ENCODE measurements at regions not wholly inside any gene's neighbourhood (a gene's known extent, or its start where the extent isn't known, plus 50 kb on each side); places are given as distances from the start of the nearest gene placed in this dataset.

DNA sequence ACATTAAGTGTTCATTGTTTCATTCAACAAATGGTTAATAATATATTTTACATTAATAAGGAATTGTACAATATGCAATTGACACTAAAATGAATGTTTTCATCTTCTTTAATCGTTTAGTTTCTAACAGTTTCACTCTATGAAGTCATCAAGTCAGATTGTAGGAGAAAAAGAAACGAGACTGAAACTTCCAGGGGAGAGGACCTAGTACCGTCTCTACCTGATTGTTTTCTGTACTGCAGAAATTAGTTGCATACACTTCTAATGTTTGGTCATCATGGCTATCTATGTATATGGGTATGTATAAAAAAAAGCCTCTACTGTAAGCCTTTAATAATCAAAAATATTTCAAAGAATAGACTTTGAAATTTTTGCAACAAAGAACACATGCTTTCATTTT is 1350.9 kb downstream of the ARAP2 start:
- H3K27me3 Mint-ChIP-seq (ENCODE audit: unreplicated experiment) = no peaks in the 10 kb centered on the region

DNA sequence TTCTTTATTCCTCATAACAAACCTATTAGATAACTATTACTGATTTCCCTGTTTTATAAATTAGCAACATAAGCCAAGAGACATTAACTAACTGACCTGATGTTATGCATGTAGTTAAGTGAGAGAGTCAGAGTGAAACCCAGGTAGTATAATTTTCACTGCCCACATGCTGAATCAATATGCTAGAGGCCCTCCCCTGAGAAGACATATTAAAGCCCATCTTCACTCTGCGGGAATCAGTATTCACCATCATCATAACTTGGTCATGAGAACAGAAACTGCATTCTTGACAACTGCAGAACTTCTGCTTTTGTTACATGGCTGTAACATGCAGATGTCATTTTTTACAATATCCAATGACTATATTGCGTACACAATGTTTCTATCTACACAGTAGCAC is 1324.3 kb downstream of the ARAP2 start:
- no peak for DNase-seq (ENCODE audit: extremely low spot score, unreplicated experiment)
- Mint-ChIP-seq H3K4me3 (ENCODE audit: unreplicated experiment) (no peak overlapping the region), H3K36me3 (ENCODE audit: unreplicated experiment) (no peaks in the 10 kb centered on the region), H3K27ac (ENCODE audit: unreplicated experiment) (no peak overlapping the region), H3K9me3 (ENCODE audit: unreplicated experiment) (peaks cover 5% of the 10 kb centered on the region), H3K27me3 (ENCODE audit: unreplicated experiment) (no peaks in the 10 kb centered on the region), H3K4me1 (ENCODE audit: unreplicated experiment) (peaks cover 2% of the 10 kb centered on the region)
- TF ChIP-seq, protein P1, sequence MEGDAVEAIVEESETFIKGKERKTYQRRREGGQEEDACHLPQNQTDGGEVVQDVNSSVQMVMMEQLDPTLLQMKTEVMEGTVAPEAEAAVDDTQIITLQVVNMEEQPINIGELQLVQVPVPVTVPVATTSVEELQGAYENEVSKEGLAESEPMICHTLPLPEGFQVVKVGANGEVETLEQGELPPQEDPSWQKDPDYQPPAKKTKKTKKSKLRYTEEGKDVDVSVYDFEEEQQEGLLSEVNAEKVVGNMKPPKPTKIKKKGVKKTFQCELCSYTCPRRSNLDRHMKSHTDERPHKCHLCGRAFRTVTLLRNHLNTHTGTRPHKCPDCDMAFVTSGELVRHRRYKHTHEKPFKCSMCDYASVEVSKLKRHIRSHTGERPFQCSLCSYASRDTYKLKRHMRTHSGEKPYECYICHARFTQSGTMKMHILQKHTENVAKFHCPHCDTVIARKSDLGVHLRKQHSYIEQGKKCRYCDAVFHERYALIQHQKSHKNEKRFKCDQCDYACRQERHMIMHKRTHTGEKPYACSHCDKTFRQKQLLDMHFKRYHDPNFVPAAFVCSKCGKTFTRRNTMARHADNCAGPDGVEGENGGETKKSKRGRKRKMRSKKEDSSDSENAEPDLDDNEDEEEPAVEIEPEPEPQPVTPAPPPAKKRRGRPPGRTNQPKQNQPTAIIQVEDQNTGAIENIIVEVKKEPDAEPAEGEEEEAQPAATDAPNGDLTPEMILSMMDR (IDR thresholded peaks at IDR 0.05) = no peak

More for the DNA sequence above, 1350.9 kb downstream of the ARAP2 start:
- Mint-ChIP-seq H3K36me3 (ENCODE audit: unreplicated experiment) (no peaks in the 10 kb centered on the region), H3K27ac (ENCODE audit: unreplicated experiment) (no peak overlapping the region), H3K4me1 (ENCODE audit: unreplicated experiment) (no peaks in the 10 kb centered on the region), H3K9me3 (ENCODE audit: unreplicated experiment) (peaks cover 4% of the 10 kb centered on the region), H3K4me3 (ENCODE audit: unreplicated experiment) (no peak overlapping the region)
- TF ChIP-seq, protein P1 (IDR thresholded peaks at IDR 0.05) = no peak
- no peak for DNase-seq (ENCODE audit: extremely low spot score, unreplicated experiment)

DNA sequence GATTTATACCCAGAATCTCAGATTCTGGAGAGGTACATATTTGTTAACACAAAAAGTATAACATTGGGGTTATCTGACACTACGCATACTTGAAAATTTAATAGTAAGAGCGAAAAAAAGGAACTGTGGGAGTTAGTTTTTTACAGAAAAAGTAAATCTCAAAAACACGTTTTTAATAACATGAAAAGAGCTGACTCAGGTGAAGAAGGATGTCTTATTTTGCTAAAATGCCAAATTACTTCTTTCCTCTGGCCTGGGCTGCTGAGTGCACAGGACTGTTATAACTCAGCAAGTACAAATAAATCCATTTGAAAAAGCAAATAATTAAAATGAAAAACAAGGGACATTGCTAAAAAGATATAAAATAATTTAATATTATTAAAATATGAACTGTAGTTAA is 1322.9 kb downstream of the ARAP2 start:
- Mint-ChIP-seq H3K27me3 (ENCODE audit: unreplicated experiment) (no peaks in the 10 kb centered on the region), H3K27ac (ENCODE audit: unreplicated experiment) (no peak overlapping the region), H3K36me3 (ENCODE audit: unreplicated experiment) (no peaks in the 10 kb centered on the region), H3K9me3 (ENCODE audit: unreplicated experiment) (peaks cover 5% of the 10 kb centered on the region), H3K4me1 (ENCODE audit: unreplicated experiment) (peaks cover 2% of the 10 kb centered on the region), H3K4me3 (ENCODE audit: unreplicated experiment) (no peak overlapping the region)
- TF ChIP-seq, protein P1 (IDR thresholded peaks at IDR 0.05) = no peak
- DNase-seq (ENCODE audit: extremely low spot score, unreplicated experiment) = no peak

DNA sequence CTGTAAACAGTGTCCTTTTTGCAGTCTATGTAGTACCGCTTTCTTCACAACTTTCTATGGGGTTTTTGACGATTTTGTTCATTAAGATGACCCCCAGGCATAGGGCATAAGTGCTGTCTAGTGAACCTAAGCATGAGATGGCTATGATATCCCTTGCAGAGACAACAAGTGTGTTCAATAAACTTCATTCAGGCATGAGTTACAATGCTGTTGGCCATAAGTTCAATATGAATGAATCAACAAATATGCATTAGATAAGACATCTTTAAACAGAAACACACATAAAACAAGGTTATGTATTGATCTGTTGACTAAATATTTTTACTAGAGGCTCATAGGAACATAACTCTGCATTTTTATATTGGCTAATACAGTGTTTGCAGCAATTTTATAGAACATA is 1322.0 kb downstream of the ARAP2 start:
- Mint-ChIP-seq H3K4me3 (ENCODE audit: unreplicated experiment) (no peak overlapping the region), H3K27me3 (ENCODE audit: unreplicated experiment) (no peaks in the 10 kb centered on the region), H3K36me3 (ENCODE audit: unreplicated experiment) (no peaks in the 10 kb centered on the region), H3K27ac (ENCODE audit: unreplicated experiment) (no peak overlapping the region), H3K4me1 (ENCODE audit: unreplicated experiment) (peaks cover 2% of the 10 kb centered on the region), H3K9me3 (ENCODE audit: unreplicated experiment) (no peaks in the 10 kb centered on the region)
- DNase-seq (ENCODE audit: extremely low spot score, unreplicated experiment) = no peak
- TF ChIP-seq, protein P1 (IDR thresholded peaks at IDR 0.05) = no peak

DNA sequence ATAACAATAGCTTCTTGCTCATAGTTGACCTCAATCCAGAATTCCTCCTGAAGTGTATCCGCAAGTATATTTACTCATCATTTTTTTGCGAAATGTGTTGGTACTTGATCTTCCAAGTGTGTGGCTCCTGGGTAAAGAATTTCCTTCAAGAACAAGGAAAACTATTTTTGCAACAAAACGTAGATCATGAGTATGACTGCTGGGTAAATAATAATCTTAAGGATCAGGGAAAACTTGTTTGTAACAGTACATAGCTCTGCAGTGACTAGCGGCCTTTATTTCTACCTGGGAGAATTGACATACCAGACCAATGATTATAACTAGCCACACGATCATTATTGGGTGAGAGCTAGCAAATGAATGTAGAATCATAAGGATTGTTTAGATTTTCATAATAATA is 1311.7 kb downstream of the ARAP2 start:
- DNase-seq (ENCODE audit: extremely low spot score, unreplicated experiment) = no peak
- Mint-ChIP-seq H3K27ac (ENCODE audit: unreplicated experiment) (no peak overlapping the region), H3K27me3 (ENCODE audit: unreplicated experiment) (no peaks in the 10 kb centered on the region), H3K4me1 (ENCODE audit: unreplicated experiment) (no peaks in the 10 kb centered on the region), H3K9me3 (ENCODE audit: unreplicated experiment) (no peaks in the 10 kb centered on the region), H3K36me3 (ENCODE audit: unreplicated experiment) (no peaks in the 10 kb centered on the region), H3K4me3 (ENCODE audit: unreplicated experiment) (no peak overlapping the region)
- TF ChIP-seq, protein P1 (IDR thresholded peaks at IDR 0.05) = no peak
